GM12864 (cell line): ENCODE measurements at regions not wholly inside any gene's neighbourhood (a gene's known extent, or its start where the extent isn't known, plus 50 kb on each side); places are given as distances from the start of the nearest gene placed in this dataset.

Experiments
- DNase-seq: peaks from one replicate; pipeline ENCODE4 v3.0.0-alpha.2; 2011; ENCODE audit warnings: low read depth
- H3K4me3 ChIP-seq: 2 replicates; pipeline ENCODE4 v1.5.1; 2011; ENCODE audit warnings: mild to moderate bottlenecking, low read depth, low read length, control low read depth
- TF ChIP-seq, protein P1 (sequence below): IDR thresholded peaks from 2 replicates; pipeline ENCODE4 v1.5.1; 2011; ENCODE audit warnings: low read depth, mild to moderate bottlenecking, moderate library complexity, low read length, control low read depth, inconsistent platforms; ENCODE audit errors: missing control alignments

DNA sequence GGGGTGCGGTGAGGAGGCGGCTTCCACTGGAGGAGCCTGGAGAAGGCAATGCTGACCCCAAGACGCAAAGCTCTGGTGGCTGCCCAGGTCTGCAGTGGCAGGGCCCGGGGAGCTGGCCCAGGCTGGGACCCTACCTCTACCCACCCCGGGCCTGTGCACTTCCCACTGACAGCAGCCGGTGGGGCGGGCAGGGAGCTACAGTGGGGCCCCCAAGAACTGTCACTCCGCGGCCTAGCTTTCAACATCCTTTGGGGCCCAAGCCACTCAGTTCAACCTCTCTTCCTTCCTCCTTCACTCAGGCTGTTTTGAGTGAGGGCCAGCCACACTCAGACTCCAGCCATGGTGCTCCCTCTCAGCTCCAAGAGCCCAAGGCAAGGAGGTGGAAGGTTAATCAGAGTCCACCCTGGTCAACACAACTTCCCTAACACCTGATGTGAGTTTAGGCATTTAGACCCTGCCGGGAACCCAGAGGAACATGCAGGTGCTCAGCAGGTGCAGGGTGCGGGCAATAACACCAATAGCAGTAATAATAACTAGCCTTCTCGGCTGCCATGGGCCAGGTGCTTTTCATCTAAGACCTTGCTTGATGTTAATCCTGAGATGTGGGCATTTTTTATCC is 93.6 kb downstream of the ZFP36L2 start:
- TF ChIP-seq, protein P1, sequence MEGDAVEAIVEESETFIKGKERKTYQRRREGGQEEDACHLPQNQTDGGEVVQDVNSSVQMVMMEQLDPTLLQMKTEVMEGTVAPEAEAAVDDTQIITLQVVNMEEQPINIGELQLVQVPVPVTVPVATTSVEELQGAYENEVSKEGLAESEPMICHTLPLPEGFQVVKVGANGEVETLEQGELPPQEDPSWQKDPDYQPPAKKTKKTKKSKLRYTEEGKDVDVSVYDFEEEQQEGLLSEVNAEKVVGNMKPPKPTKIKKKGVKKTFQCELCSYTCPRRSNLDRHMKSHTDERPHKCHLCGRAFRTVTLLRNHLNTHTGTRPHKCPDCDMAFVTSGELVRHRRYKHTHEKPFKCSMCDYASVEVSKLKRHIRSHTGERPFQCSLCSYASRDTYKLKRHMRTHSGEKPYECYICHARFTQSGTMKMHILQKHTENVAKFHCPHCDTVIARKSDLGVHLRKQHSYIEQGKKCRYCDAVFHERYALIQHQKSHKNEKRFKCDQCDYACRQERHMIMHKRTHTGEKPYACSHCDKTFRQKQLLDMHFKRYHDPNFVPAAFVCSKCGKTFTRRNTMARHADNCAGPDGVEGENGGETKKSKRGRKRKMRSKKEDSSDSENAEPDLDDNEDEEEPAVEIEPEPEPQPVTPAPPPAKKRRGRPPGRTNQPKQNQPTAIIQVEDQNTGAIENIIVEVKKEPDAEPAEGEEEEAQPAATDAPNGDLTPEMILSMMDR, result no peak
- no peak overlapping the region for H3K4me3 ChIP-seq
- DNase-seq, result no peak

DNA sequence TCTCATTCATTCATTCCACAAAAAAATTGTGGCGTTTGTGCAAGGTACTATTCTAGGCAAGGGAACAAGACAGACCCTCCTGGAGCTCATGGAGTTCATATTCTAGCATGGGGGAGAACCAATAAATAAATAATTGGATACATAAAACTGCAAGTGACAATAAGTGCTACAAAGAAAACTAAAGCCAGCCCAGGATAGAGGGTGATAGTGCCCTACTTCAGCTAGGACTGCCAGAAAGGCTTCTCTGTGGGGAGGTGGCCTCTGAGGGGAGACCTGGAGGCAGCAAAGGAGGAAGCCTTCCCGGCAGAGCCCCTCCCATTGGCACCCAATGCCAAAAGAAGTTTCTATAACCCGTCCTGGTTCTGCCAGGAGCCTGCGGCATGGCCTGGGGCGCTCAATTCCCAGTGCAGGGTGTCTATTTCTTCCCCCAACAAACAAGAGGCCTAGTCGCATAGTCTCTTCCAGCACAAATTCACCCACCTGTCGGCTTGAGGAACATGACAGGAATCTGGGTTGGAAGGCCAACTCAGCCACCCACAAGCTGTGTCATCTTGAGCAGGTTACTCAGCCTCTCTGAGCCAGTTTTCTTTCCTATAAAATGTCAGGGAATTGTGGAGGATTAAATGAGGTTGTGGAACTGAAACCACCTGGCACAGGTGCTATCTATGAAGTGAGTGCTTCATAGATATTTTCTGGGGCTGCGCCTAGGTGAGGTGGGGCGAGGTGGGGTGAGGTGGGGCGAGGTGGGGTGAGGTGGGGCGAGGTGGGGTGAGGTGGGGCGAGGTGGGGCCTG is 94.3 kb downstream of the ZFP36L2 start:
- DNase-seq, result no peak
- no peak overlapping the region for H3K4me3 ChIP-seq
- TF ChIP-seq, protein P1, result no peak

- peak; percentile 49 for DNase-seq
- no peak overlapping the region for H3K4me3 ChIP-seq
- TF ChIP-seq, protein P1, result peak; percentile 52
These were observed 95.1 kb downstream of the ZFP36L2 start for GRCh38 chr2:43131051-43131889.

DNA sequence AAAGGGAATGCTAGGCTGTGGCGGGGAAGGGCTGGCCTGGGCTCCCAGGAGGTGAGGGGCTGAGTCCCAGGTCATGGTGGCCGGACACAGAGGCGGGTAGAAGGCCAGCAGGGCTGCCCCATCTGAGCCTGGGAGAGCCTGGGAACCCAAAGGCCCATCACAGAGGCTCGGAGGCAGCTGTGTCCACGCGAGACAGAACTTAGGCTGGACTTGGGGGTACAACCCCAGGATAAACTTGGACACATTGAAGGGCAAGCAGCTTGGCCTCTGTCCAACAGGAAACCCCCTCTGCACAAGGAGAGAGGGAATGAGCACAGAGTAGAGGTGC is 95.9 kb downstream of the ZFP36L2 start:
- no peak for DNase-seq
- no peak overlapping the region for H3K4me3 ChIP-seq
- TF ChIP-seq, protein P1, result no peak

- no peak for DNase-seq
- no peak overlapping the region for H3K4me3 ChIP-seq
These were observed 96.5 kb downstream of the ZFP36L2 start for GRCh38 chr2:43129676-43130547.

GRCh38 chr2:43128559-43128955 is 97.8 kb downstream of the ZFP36L2 start:
- TF ChIP-seq, protein P1, result no peak
- DNase-seq, result no peak
- H3K4me3 ChIP-seq, result no peak overlapping the region

More at GRCh38 chr2:43129676-43130547, 96.5 kb downstream of the ZFP36L2 start:
- TF ChIP-seq, protein P1, result no peak
